Chondrocyte (in vitro differentiated cells): ENCODE measurements at regions not wholly inside any gene's neighbourhood (a gene's known extent, or its start where the extent isn't known, plus 50 kb on each side); places are given as distances from the start of the nearest gene placed in this dataset.
A peak's percentile ranks its signal among the peaks of the same experiment; 100 is the strongest.

Source experiments
- DNase-seq: peaks from one replicate; pipeline ENCODE4 v3.0.0; 2021; ENCODE audit warnings: mixed read lengths, low spot score
- H3K27ac Mint-ChIP-seq: one replicate; pipeline ENCODE4 v1.8.0; 2021; ENCODE audit warnings: mild to moderate bottlenecking, moderate library complexity, mixed read lengths; ENCODE audit not compliant: unreplicated experiment
- H3K27me3 Mint-ChIP-seq: 2 replicates; pipeline ENCODE4 v1.8.0; 2021; ENCODE audit warnings: low read depth, mixed read lengths
- H3K36me3 Mint-ChIP-seq: 2 replicates; pipeline ENCODE4 v1.8.0; 2021; ENCODE audit warnings: low read depth, mixed read lengths
- H3K4me1 Mint-ChIP-seq: 2 replicates; pipeline ENCODE4 v1.8.0; 2021; ENCODE audit warnings: low read depth, mild to moderate bottlenecking, mixed read lengths
- H3K4me3 Mint-ChIP-seq: one replicate; pipeline ENCODE4 v1.8.0; 2021; ENCODE audit warnings: mild to moderate bottlenecking, moderate library complexity, mixed read lengths; ENCODE audit not compliant: unreplicated experiment
- H3K9me3 Mint-ChIP-seq: 2 replicates; pipeline ENCODE4 v1.8.0; 2021; ENCODE audit warnings: low read depth, mixed read lengths
- TF ChIP-seq, protein P1 (sequence below): fragments of 200-600 bp; sonication (generic); IDR thresholded peaks from 2 replicates; pipeline ENCODE4 v1.5.0; 2021; ENCODE audit warnings: antibody characterized with exemption, mild to moderate bottlenecking, moderate library complexity

DNA sequence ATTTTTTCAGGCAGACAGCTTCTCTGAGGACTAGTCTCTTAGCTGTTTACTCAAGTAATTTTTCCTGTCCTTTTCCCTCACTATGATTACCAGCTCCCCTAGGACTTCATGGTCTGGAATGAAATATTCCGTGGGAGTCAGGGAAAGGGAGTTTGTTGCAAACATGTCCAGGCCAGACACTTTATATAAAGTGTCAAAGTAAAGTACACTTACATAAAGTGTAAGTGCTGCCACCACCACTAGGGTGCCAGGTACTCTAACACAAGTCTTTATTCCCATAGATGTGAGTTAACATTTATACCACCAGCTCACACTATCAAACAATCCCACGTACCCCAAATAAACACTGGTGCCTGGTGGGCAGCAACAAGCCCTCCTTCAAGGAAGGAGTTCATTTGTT is 179.8 kb downstream of the SNRPN start:
- H3K4me3 Mint-ChIP-seq: no peak overlapping the region

DNA sequence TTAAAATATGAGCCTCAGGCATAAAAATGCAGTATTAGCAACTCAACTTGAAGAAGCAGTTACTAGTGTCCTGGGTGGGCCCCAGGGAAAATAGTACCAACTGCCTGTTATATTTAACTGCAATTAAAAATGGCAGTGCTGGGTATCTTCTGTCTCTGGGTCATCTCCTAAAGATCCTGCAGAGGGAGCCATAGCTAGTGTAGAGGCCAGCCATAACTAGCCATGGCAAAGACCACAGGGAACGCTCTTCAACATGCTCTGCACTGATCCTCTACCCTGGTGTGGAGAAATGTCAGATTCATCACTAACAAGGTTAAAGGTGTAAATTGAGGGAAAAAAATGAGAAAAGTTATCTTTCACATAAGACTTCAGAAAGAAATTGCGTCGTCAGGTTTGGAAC is 181.3 kb downstream of the SNRPN start:
- DNase-seq: no peak
- H3K4me3 Mint-ChIP-seq: no peak overlapping the region
- H3K4me1 Mint-ChIP-seq: peaks cover 2% of the 10 kb centered on the region
- H3K27me3 Mint-ChIP-seq: no peaks in the 10 kb centered on the region
- H3K27ac Mint-ChIP-seq: no peak overlapping the region
- TF ChIP-seq, protein P1, sequence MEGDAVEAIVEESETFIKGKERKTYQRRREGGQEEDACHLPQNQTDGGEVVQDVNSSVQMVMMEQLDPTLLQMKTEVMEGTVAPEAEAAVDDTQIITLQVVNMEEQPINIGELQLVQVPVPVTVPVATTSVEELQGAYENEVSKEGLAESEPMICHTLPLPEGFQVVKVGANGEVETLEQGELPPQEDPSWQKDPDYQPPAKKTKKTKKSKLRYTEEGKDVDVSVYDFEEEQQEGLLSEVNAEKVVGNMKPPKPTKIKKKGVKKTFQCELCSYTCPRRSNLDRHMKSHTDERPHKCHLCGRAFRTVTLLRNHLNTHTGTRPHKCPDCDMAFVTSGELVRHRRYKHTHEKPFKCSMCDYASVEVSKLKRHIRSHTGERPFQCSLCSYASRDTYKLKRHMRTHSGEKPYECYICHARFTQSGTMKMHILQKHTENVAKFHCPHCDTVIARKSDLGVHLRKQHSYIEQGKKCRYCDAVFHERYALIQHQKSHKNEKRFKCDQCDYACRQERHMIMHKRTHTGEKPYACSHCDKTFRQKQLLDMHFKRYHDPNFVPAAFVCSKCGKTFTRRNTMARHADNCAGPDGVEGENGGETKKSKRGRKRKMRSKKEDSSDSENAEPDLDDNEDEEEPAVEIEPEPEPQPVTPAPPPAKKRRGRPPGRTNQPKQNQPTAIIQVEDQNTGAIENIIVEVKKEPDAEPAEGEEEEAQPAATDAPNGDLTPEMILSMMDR: peak; percentile 45
- peaks cover 4% of the 10 kb centered on the region for H3K36me3 Mint-ChIP-seq
- peaks cover 40% of the 10 kb centered on the region for H3K9me3 Mint-ChIP-seq

More for the DNA sequence above, 179.8 kb downstream of the SNRPN start:
- peaks cover 27% of the 10 kb centered on the region for H3K9me3 Mint-ChIP-seq
- peaks cover 4% of the 10 kb centered on the region for H3K36me3 Mint-ChIP-seq
- no peak for DNase-seq
- H3K27me3 Mint-ChIP-seq: no peaks in the 10 kb centered on the region
- TF ChIP-seq, protein P1: peak; percentile 40
- peaks cover 2% of the 10 kb centered on the region for H3K4me1 Mint-ChIP-seq
- no peak overlapping the region for H3K27ac Mint-ChIP-seq

DNA sequence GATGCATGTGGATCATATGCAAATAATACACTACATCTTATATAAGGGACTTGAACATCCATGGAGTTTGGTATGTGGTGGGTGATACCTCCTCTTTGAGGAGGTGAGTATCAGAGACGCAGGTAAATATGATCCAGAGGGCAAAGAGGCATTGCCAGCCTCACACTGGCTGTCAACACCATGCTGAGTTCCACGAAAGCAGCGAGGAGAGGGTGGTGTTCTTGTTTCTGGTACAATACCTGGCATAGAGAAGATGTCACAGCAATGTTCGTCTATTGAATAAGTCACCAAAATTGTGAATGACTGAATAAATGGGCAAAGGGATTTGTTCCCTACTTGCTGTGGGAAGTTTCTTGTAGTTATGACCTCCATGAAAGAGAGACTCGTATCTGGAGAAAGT is 182.2 kb downstream of the SNRPN start:
- Mint-ChIP-seq H3K27ac (no peak overlapping the region), H3K27me3 (no peaks in the 10 kb centered on the region), H3K4me1 (peaks cover 2% of the 10 kb centered on the region), H3K9me3 (peaks cover 37% of the 10 kb centered on the region), H3K36me3 (peaks cover 4% of the 10 kb centered on the region), H3K4me3 (no peak overlapping the region)
- TF ChIP-seq, protein P1: no peak
- no peak for DNase-seq

DNA sequence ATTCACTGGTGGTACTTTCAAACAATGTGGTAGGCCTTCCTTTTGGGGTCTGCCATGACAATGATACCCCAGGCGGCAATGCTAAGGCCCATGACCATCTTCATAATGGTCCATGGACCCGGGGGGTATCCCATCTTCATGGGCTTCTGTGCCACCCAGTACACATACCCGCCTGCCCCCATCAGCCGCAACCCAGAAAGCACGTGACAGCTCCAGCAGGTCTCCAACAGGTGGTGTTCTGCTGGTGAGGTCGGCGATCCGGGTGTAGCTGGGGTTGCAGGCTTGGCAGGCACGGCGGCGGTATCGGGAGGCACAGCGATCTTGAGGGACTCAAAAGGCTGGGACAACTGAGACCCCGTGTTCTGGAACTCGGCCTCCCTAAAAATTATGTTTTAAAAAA is 214.5 kb downstream of the SNRPN start:
- no peaks in the 10 kb centered on the region for H3K36me3 Mint-ChIP-seq
- no peak overlapping the region for H3K4me3 Mint-ChIP-seq
- TF ChIP-seq, protein P1: no peak
- H3K4me1 Mint-ChIP-seq: no peaks in the 10 kb centered on the region
- H3K27ac Mint-ChIP-seq: no peak overlapping the region
- DNase-seq: peak; percentile 68
- H3K9me3 Mint-ChIP-seq: peaks cover 32% of the 10 kb centered on the region
- H3K27me3 Mint-ChIP-seq: no peaks in the 10 kb centered on the region

DNA sequence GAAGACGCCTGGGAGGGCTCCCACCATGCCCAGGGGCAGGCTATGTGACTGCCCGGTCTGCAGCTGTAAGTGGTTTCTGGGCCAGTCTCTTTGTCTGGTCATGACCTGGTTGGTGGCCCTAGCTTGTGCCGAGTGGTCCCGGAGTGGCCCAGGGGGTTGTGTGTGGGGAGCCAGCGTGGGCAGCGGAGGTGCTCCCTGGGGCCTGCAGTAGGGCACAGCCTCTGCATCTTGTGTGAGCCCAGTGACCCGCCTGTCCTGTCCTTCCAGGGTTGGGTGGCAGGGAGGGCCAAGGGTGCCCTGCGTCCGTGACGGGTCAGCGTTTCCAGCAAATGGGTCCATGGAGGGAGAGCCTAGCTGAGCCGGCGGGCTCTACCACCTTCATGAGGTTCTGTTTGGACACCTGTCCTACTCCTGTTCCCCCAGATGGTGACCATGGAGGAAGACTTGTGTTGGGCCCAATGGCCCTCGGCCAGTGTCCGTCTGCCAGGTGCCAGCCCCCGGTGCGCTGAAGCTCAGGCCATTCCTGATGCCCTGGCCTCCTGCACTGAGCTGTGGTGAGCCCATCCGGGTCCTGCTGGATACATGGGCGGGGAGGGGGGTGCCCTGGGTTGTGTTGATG is 215.4 kb downstream of the SNRPN start:
- no peak overlapping the region for H3K27ac Mint-ChIP-seq
- H3K4me3 Mint-ChIP-seq: no peak overlapping the region
- no peaks in the 10 kb centered on the region for H3K27me3 Mint-ChIP-seq
- H3K36me3 Mint-ChIP-seq: peaks cover 2% of the 10 kb centered on the region
- TF ChIP-seq, protein P1: no peak
- DNase-seq: peak; percentile 84
- peaks cover 39% of the 10 kb centered on the region for H3K9me3 Mint-ChIP-seq
- no peaks in the 10 kb centered on the region for H3K4me1 Mint-ChIP-seq
